Neuronal stem cell (in vitro differentiated cells): ENCODE measurements at regions not wholly inside any gene's neighbourhood (a gene's known extent, or its start where the extent isn't known, plus 50 kb on each side); places are given as distances from the start of the nearest gene placed in this dataset.

Experiments
- DNase-seq: peaks from one replicate; pipeline ENCODE4 v3.0.0-alpha.2; 2013; ENCODE audit warnings: low spot score
- H2AFZ ChIP-seq: one replicate; pipeline ENCODE4 v1.6.1; 2013; ENCODE audit warnings: mild to moderate bottlenecking, low read length, inconsistent platforms
- H2AK5ac ChIP-seq: 2 replicates; pipeline ENCODE4 v1.6.1; 2013; ENCODE audit warnings: low read depth, mild to moderate bottlenecking, inconsistent platforms, low read length, moderate library complexity, mixed read lengths
- H2BK120ac ChIP-seq: 2 replicates; pipeline ENCODE4 v1.6.1; 2013; ENCODE audit warnings: low read depth, mild to moderate bottlenecking, inconsistent platforms, low read length, moderate library complexity, mixed read lengths
- H2BK12ac ChIP-seq: one replicate; pipeline ENCODE4 v1.6.1; 2013; ENCODE audit warnings: low read length, inconsistent platforms
- H2BK15ac ChIP-seq: 2 replicates; pipeline ENCODE4 v1.6.1; 2013; ENCODE audit warnings: mild to moderate bottlenecking, low read length, inconsistent platforms, mixed read lengths
- H2BK5ac ChIP-seq: one replicate; pipeline ENCODE4 v1.6.1; 2013; ENCODE audit warnings: inconsistent platforms, mild to moderate bottlenecking, low read length, moderate library complexity
- H3K14ac ChIP-seq: one replicate; pipeline ENCODE4 v1.6.1; 2013; ENCODE audit warnings: low read length, inconsistent platforms
- H3K18ac ChIP-seq: 2 replicates; pipeline ENCODE4 v1.6.1; 2013; ENCODE audit warnings: low read length, inconsistent platforms
- H3K23ac ChIP-seq: 2 replicates; pipeline ENCODE4 v1.6.1; 2013; ENCODE audit warnings: low read depth, mild to moderate bottlenecking, mixed read lengths, low read length, inconsistent platforms; ENCODE audit not compliant: poor library complexity
- H3K27ac ChIP-seq: replicated peaks from 3 replicates; pipeline ENCODE4 v1.5.1; 2013; ENCODE audit warnings: low read length, inconsistent platforms
- H3K27me3 ChIP-seq, 3 experiments: 2 replicates each; pipeline ENCODE4 v1.6.1; 2013; ENCODE audit warnings: low read length in 3 of 3, mild to moderate bottlenecking in 2 of 3, inconsistent platforms in 1 of 3, low read depth in 1 of 3, mixed read lengths in 1 of 3, moderate library complexity in 1 of 3; ENCODE audit not compliant: control insufficient read depth in 3 of 3, insufficient read depth in 3 of 3
- H3K36me3 ChIP-seq, 2 donors: replicated peaks in 1 of 2; 2 replicates each; pipeline ENCODE4 v1.6.1; 2013; ENCODE audit warnings: low read length in 2 of 2; ENCODE audit not compliant: control insufficient read depth in 2 of 2, insufficient read depth in 2 of 2
- H3K4ac ChIP-seq: 2 replicates; pipeline ENCODE4 v1.6.1; 2013; ENCODE audit warnings: inconsistent platforms, mild to moderate bottlenecking, low read length, moderate library complexity
- H3K4me1 ChIP-seq, 2 donors: 1 replicate in 1 of 2; 2 replicates in 1 of 2; pipeline ENCODE4 v1.6.1; 2013; ENCODE audit warnings: low read length in 2 of 2, low read depth in 1 of 2; ENCODE audit not compliant: control insufficient read depth in 2 of 2, insufficient read depth in 1 of 2
- H3K4me2 ChIP-seq: one replicate; pipeline ENCODE4 v1.6.1; 2013; ENCODE audit warnings: mild to moderate bottlenecking, low read length, inconsistent platforms; ENCODE audit not compliant: insufficient read depth, poor library complexity, severe bottlenecking
- H3K4me3 ChIP-seq, 2 donors: 2 replicates each; pipeline ENCODE4 v1.5.1; 2013; ENCODE audit warnings: low read length in 2 of 2, mild to moderate bottlenecking in 2 of 2, inconsistent platforms in 1 of 2, moderate library complexity in 1 of 2
- H3K79me1 ChIP-seq: one replicate; pipeline ENCODE4 v1.6.1; 2013; ENCODE audit warnings: low read depth, mild to moderate bottlenecking, inconsistent platforms, low read length, moderate library complexity
- H3K9ac ChIP-seq: one replicate; pipeline ENCODE4 v1.6.1; 2013; ENCODE audit warnings: mild to moderate bottlenecking, low read depth, low read length, inconsistent platforms; ENCODE audit not compliant: poor library complexity
- H3K9me3 ChIP-seq, 2 donors: replicated peaks in 1 of 2; 2 replicates each; pipeline versions ENCODE3 to v1.6.1; 2013; ENCODE audit warnings: low read length in 2 of 2, mild to moderate bottlenecking in 2 of 2, inconsistent platforms in 1 of 2, low read depth in 1 of 2, mixed read lengths in 1 of 2, moderate library complexity in 1 of 2; ENCODE audit not compliant: control insufficient read depth in 2 of 2, insufficient read depth in 1 of 2
- H4K8ac ChIP-seq: one replicate; pipeline ENCODE4 v1.6.1; 2013; ENCODE audit warnings: low read depth, mild to moderate bottlenecking, inconsistent platforms, low read length, moderate library complexity
- H4K91ac ChIP-seq: one replicate; pipeline ENCODE4 v1.6.1; 2013; ENCODE audit warnings: low read length, low read depth, mild to moderate bottlenecking, inconsistent platforms; ENCODE audit not compliant: poor library complexity
- WGBS, 2 donors: extraction: QIAGEN DNeasy Blood & Tissue Kit; methylation state at CpG; one replicate each; pipeline ENCODE4 v1.1.7; 2013; ENCODE audit warnings: missing lambda C conversion rate in 2 of 2, mixed read lengths in 1 of 2; ENCODE audit not compliant: insufficient read length in 2 of 2, insufficient replicate concordance in 1 of 2; ENCODE audit errors: extremely low coverage in 2 of 2; 5-methylcytosine and 5-hydroxymethylcytosine counted together

DNA sequence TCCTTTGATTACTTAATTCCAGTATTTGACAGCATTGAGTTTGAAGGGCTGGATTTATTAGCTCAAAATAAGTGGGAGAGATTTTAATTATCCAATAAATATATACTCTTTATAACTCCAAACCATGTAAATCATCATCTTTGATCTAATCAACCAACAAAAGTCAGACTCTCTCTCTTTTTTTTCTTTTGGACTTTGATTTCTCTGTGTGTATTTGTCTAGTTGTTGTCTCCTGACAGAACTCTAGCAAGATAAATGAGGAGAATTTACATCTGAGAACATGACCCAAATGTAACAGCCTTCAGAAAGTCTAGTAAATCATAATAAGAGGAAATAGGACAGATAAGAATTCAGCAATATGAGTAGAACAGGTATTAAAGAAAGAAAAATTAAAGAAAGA is 567.1 kb downstream of the PPARGC1A start:
- Histone ChIP-seq H3K79me1 (no peaks in the 10 kb centered on the region), H4K91ac (no peak overlapping the region), H3K27ac (no peak overlapping the region), H3K4me3 (no peak overlapping the region), H3K9ac (no peak overlapping the region), H3K14ac (no peak overlapping the region), H2AK5ac (no peak overlapping the region), H3K4ac (no peak overlapping the region), H2BK120ac (no peak overlapping the region), H2BK5ac (no peak overlapping the region), H3K27me3 (no peaks in the 10 kb centered on the region), H3K36me3 (no peaks in the 10 kb centered on the region), H3K9me3 (no peaks in the 10 kb centered on the region), H3K18ac (no peak overlapping the region), H2AFZ (no peak overlapping the region), H3K23ac (no peak overlapping the region), H4K8ac (no peak overlapping the region), H2BK12ac (no peak overlapping the region), H2BK15ac (no peak overlapping the region), H3K4me1 (peaks cover 0 to 33% of the 10 kb centered on the region in 2 donors), H3K4me2 (no peak overlapping the region)
- no peak for DNase-seq

DNA sequence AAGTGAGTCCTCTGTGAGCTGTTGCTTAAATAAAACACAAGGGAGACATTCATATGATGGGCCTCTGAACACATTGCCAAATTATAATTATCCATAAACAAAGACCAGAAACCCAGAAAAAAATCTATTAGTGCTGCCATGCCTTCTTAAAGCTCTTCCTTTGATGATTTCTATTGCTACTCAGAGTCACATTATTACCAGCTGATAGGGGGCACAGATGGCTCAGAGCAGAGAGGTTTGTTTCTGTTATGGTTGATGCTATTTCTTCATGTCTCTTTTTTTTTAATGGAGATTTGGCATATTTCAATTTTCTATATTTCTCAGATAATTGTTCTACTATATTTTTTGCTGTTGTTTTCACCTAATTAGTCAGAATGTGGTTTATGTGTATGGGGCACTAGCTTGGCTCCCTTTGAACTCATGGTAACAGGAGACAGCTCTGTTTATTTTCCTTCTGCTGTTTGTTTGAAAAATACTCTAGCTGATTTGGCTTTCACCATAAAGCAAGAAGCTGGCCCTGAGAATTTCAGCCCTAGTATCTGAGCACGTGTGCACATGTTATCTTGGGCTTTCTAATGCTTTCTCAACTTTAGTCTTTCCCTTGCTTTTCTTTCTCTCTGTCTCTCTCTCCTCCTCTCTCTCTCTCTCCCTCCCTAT is 568.8 kb downstream of the PPARGC1A start:
- no peak overlapping the region for H2AK5ac ChIP-seq
- no peaks in the 10 kb centered on the region for H3K9me3 ChIP-seq
- no peak overlapping the region for H4K91ac ChIP-seq
- no peak overlapping the region for H3K9ac ChIP-seq
- no peaks in the 10 kb centered on the region for H3K79me1 ChIP-seq
- no CpG with 5 or more reads among the region's 1 CpG for WGBS, 2 donors
- H3K27me3 ChIP-seq, result no peaks in the 10 kb centered on the region
- no peak overlapping the region for H4K8ac ChIP-seq
- H3K23ac ChIP-seq, result no peak overlapping the region
- H3K4me3 ChIP-seq, result no peak overlapping the region
- no peak overlapping the region for H3K14ac ChIP-seq
- H2BK12ac ChIP-seq, result no peak overlapping the region
- no peak for DNase-seq
- H3K27ac ChIP-seq, result no peak overlapping the region
- peak overlapping the region; percentile 11 for H2AFZ ChIP-seq
- H3K4ac ChIP-seq, result no peak overlapping the region
- no peak overlapping the region for H2BK120ac ChIP-seq
- H2BK5ac ChIP-seq, result no peak overlapping the region
- peaks cover 0 to 21% of the 10 kb centered on the region in 2 donors for H3K4me1 ChIP-seq
- no peak overlapping the region for H3K4me2 ChIP-seq
- no peak overlapping the region for H2BK15ac ChIP-seq
- no peaks in the 10 kb centered on the region for H3K36me3 ChIP-seq
- H3K18ac ChIP-seq, result no peak overlapping the region

DNA sequence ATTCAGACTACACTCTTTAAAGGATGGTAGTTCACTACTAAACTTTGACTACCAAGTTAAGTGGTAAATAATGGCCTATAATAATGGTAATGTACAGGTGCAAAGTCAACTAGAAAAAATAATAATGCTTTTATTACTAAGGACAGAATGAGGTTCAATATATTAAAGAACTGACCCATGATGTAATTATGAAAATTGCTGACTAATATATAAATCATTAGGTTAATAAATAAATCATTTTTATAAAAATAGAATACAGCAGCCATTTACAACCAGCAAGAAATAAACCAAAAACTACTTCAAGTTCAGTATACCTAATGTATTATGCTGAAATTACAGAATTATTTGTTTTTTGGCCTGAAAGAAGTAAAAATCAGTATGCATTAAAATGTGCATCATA is 577.2 kb downstream of the PPARGC1A start:
- no peak overlapping the region for H3K4me2 ChIP-seq
- H3K27me3 ChIP-seq, result no peaks in the 10 kb centered on the region
- no peak for DNase-seq
- H3K23ac ChIP-seq, result no peak overlapping the region
- H2BK120ac ChIP-seq, result no peak overlapping the region
- H3K4ac ChIP-seq, result no peak overlapping the region
- H3K4me1 ChIP-seq, result no peaks in the 10 kb centered on the region
- no peak overlapping the region for H3K9ac ChIP-seq
- no peak overlapping the region for H2AFZ ChIP-seq
- H3K18ac ChIP-seq, result no peak overlapping the region
- no peak overlapping the region for H4K91ac ChIP-seq
- no peaks in the 10 kb centered on the region for H3K79me1 ChIP-seq
- H2BK15ac ChIP-seq, result no peak overlapping the region
- no peak overlapping the region for H3K4me3 ChIP-seq
- no peak overlapping the region for H2BK5ac ChIP-seq
- no peaks in the 10 kb centered on the region for H3K9me3 ChIP-seq
- no peak overlapping the region for H3K14ac ChIP-seq
- no peak overlapping the region for H4K8ac ChIP-seq
- H2AK5ac ChIP-seq, result no peak overlapping the region
- no peak overlapping the region for H3K27ac ChIP-seq
- no peak overlapping the region for H2BK12ac ChIP-seq
- H3K36me3 ChIP-seq, result no peaks in the 10 kb centered on the region

DNA sequence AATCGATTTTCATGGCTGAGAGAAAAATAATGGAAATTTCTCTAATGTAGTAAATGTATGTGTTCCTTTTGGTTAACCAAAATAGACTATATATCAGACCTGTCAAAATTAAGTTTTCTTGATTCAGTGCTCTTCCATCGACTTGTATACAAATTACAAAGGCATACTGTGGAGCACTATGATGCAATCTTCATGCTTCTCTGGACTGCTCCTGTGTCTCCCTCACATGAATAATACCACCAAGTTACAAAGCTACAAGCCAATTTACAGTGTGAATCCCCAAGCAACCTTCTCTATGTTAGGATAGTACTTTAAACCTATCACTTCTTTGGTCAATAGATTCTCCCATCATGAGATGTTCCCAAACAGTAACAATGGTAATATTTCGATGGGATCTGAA is 577.9 kb downstream of the PPARGC1A start:
- no peak overlapping the region for H3K4ac ChIP-seq
- no peaks in the 10 kb centered on the region for H3K79me1 ChIP-seq
- H3K4me2 ChIP-seq, result no peak overlapping the region
- no peaks in the 10 kb centered on the region for H3K4me1 ChIP-seq
- H4K91ac ChIP-seq, result no peak overlapping the region
- no peak overlapping the region for H3K4me3 ChIP-seq
- H2BK5ac ChIP-seq, result no peak overlapping the region
- no peak overlapping the region for H3K14ac ChIP-seq
- H2BK120ac ChIP-seq, result no peak overlapping the region
- no peaks in the 10 kb centered on the region for H3K36me3 ChIP-seq
- no peaks in the 10 kb centered on the region for H3K27me3 ChIP-seq
- H3K9me3 ChIP-seq, result no peaks in the 10 kb centered on the region
- H2BK12ac ChIP-seq, result no peak overlapping the region
- H2AK5ac ChIP-seq, result no peak overlapping the region
- WGBS, 2 donors, result no CpG with 5 or more reads among the region's 3 CpGs
- H4K8ac ChIP-seq, result no peak overlapping the region
- no peak overlapping the region for H2BK15ac ChIP-seq
- H3K27ac ChIP-seq, result no peak overlapping the region
- no peak overlapping the region for H3K9ac ChIP-seq
- no peak for DNase-seq
- no peak overlapping the region for H3K23ac ChIP-seq
- no peak overlapping the region for H2AFZ ChIP-seq
- H3K18ac ChIP-seq, result no peak overlapping the region
